GM13977 (cell line): ENCODE measurements at regions not wholly inside any gene's neighbourhood (a gene's known extent, or its start where the extent isn't known, plus 50 kb on each side); places are given as distances from the start of the nearest gene placed in this dataset.
A peak's percentile ranks its signal among the peaks of the same experiment; 100 is the strongest.

ENCODE experiments used
- DNase-seq: peaks from one replicate; pipeline ENCODE4 v3.0.0; 2012; ENCODE audit warnings: low spot score
- CTCF ChIP-seq: IDR thresholded peaks from 2 replicates; pipeline ENCODE4 v1.5.1; 2012; ENCODE audit warnings: mild to moderate bottlenecking, control low read depth; ENCODE audit not compliant: insufficient read depth; ENCODE audit errors: extremely low read depth, missing control alignments
- in situ Hi-C: fragments of 300-500 bp; cut with MboI; formaldehyde crosslinking; loops from one replicate; pipeline ENCODE4 v1.12.0; 2022; ENCODE audit warnings: low sequenced_read_pairs, low pct_unique_long_range_greater_than_20kb, mixed read lengths, inconsistent platforms; ENCODE audit not compliant: unreplicated experiment

- no peak for TF ChIP-seq CTCF
- in situ Hi-C loops = no loop called here
- DNase-seq = no peak
Measured at GRCh38 chr6:30832864-30833263, 51.5 kb upstream of the DDR1 start.

- in situ Hi-C loops = no loop called here
- DNase-seq = no peak
- TF ChIP-seq CTCF = no peak
Measured at GRCh38 chr6:30830438-30830837, 53.9 kb upstream of the DDR1 start.

GRCh38 chr6:30829639-30830255 lies 54.6 kb upstream of the DDR1 start:
- TF ChIP-seq CTCF = no peak
- DNase-seq = no peak
- in situ Hi-C loops = loop anchor here (10.0 kb wide), 2 partner anchors 45 to 245 kb away; no protein-coding TSS in a partner anchor

- DNase-seq = no peak
- in situ Hi-C loops = loop anchor here (10.0 kb wide), 2 partner anchors 46 to 246 kb away; no protein-coding TSS in a partner anchor
- TF ChIP-seq CTCF = no peak
Measured at GRCh38 chr6:30829033-30829432, 55.3 kb upstream of the DDR1 start.

- DNase-seq = peak; percentile 62
- TF ChIP-seq CTCF = peak; percentile 81
- in situ Hi-C loops = loop anchor here (10.0 kb wide), 2 partner anchors 47 to 247 kb away; no protein-coding TSS in a partner anchor
Measured at GRCh38 chr6:30828027-30828962, 56.0 kb upstream of the DDR1 start.

GRCh38 chr6:30826961-30827342 lies 57.4 kb upstream of the DDR1 start:
- in situ Hi-C loops = loop anchor here (10.0 kb wide), 2 partner anchors 48 to 248 kb away; no protein-coding TSS in a partner anchor
- DNase-seq = no peak
- TF ChIP-seq CTCF = no peak
